ENCODE measurements at regions not wholly inside any gene's neighbourhood (a gene's known extent, or its start where the extent isn't known, plus 50 kb on each side); places are given as distances from the start of the nearest gene placed in this dataset.

DNA sequence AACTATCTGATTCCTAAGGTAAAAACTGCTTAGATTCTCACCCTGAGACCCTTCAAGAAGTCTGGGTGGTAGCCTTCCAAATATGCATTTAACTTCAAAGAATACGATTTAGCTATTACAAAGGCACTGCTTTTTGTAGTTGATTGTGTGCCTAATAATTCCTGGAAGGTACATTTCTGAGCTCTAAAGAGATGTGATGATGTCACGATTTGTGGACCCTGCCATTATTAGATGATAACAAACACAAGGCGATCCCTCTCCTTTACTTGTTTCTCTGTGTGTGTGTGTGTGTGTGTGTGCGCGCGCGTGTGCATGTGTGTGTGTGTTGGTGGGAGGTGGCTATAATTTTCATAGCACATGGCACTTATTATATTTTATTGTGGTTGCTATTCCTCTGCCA lies 70.9 kb downstream of the TFPI2 start:
- no TSS peak for BruUV-seq (replicated peaks)
- H3K9me3 ChIP-seq (replicated peaks; ENCODE audit: control insufficient read depth, insufficient read depth, low read length): no peaks in the 10 kb centered on the region
- ChIA-PET POLR2A (no interaction called here), CTCF (no interaction called here)
- H3K27me3 ChIP-seq (ENCODE audit: control insufficient read depth in 2 of 2, insufficient read depth in 2 of 2, low read length in 2 of 2): no peaks in the 10 kb centered on the region
- H3K9me1 ChIP-seq (replicated peaks; ENCODE audit: control insufficient read depth, extremely low read depth, insufficient read depth, low read length): no peaks in the 10 kb centered on the region
- intact Hi-C loops (cut with micrococcal nuclease): no loop called here
- no peak for DNase-seq (ENCODE audit: low read depth, low spot score)
- H3K79me2 ChIP-seq (ENCODE audit: control insufficient read depth, insufficient read depth, low read length): no peaks in the 10 kb centered on the region
- H3K9ac ChIP-seq (replicated peaks; ENCODE audit: extremely low read depth, insufficient read depth, low read length): no peak overlapping the region
- H3K4me3 ChIP-seq (replicated peaks in 1 of 3; ENCODE audit: insufficient read depth in 1 of 3, low read depth in 1 of 3, low read length in 3 of 3): no peak overlapping the region
- H2AFZ ChIP-seq (ENCODE audit: low read depth, low read length): no peak overlapping the region
- TF ChIP-seq JUN (IDR thresholded peaks at IDR 0.05; ENCODE audit: borderline replicate concordance, insufficient read depth, insufficient read length, low read depth) (no peak), EZH2 (IDR thresholded peaks at IDR 0.05; ENCODE audit: borderline replicate concordance, low read depth, low read length, severe bottlenecking) (no peak), POLR2A (IDR thresholded peaks at IDR 0.05; ENCODE audit: low read depth, low read length) (no peak), GATA2 (IDR thresholded peaks at IDR 0.05; ENCODE audit: insufficient read depth, insufficient read length, low read depth, low read length) (no peak), MAX (IDR thresholded peaks at IDR 0.05; ENCODE audit: insufficient read depth, insufficient read length) (no peak), MYC (IDR thresholded peaks at IDR 0.05; ENCODE audit: low read depth, low read length) (no peak), FOS (IDR thresholded peaks at IDR 0.05; ENCODE audit: borderline replicate concordance, insufficient read depth, low read length) (no peak), POLR2AphosphoS5 (IDR thresholded peaks at IDR 0.05; ENCODE audit: insufficient read depth, low read depth, low read length) (no peak)
- TF ChIP-seq, protein P1, sequence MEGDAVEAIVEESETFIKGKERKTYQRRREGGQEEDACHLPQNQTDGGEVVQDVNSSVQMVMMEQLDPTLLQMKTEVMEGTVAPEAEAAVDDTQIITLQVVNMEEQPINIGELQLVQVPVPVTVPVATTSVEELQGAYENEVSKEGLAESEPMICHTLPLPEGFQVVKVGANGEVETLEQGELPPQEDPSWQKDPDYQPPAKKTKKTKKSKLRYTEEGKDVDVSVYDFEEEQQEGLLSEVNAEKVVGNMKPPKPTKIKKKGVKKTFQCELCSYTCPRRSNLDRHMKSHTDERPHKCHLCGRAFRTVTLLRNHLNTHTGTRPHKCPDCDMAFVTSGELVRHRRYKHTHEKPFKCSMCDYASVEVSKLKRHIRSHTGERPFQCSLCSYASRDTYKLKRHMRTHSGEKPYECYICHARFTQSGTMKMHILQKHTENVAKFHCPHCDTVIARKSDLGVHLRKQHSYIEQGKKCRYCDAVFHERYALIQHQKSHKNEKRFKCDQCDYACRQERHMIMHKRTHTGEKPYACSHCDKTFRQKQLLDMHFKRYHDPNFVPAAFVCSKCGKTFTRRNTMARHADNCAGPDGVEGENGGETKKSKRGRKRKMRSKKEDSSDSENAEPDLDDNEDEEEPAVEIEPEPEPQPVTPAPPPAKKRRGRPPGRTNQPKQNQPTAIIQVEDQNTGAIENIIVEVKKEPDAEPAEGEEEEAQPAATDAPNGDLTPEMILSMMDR (IDR thresholded peaks at IDR 0.05; ENCODE audit: extremely low read depth in 1 of 2, insufficient read depth in 1 of 2, low read depth in 1 of 2, low read length in 2 of 2): no peak
- dilution Hi-C loops (cut with MboI; ENCODE audit: extremely low pct_ligation_motif_present, low sequenced_read_pairs): no loop called here
- H3K36me3 ChIP-seq (ENCODE audit: control insufficient read depth in 2 of 2, extremely low read depth in 1 of 2, insufficient read depth in 2 of 2, low read length in 2 of 2): no peaks in the 10 kb centered on the region
- no peak for FAIRE-seq
- H3K27ac ChIP-seq (ENCODE audit: insufficient read depth, low read depth, low read length): no peak overlapping the region
- H4K20me1 ChIP-seq (replicated peaks; ENCODE audit: control insufficient read depth, extremely low read depth, insufficient read depth, low read length): no peaks in the 10 kb centered on the region
- no peaks in the 10 kb centered on the region for H3K4me1 ChIP-seq (ENCODE audit: control insufficient read depth, extremely low read depth, insufficient read depth, low read length)
- no peak overlapping the region for H3K4me2 ChIP-seq (ENCODE audit: insufficient read depth, low read length)

Data from endothelial cell of umbilical vein (primary cell).